SU-DHL-6 (cell line): ENCODE measurements at regions not wholly inside any gene's neighbourhood (a gene's known extent, or its start where the extent isn't known, plus 50 kb on each side); places are given as distances from the start of the nearest gene placed in this dataset.

Experiments used
- EZH2phosphoT487 ChIP-seq: fragments of 200-600 bp; sonication (generic), shearing (Covaris generic); conservative IDR thresholded peaks from 2 replicates; pipeline ENCODE4 v1.6.1; 2018; ENCODE audit warnings: mild to moderate bottlenecking, antibody characterized with exemption, low read length, moderate library complexity, mixed read lengths
- TF ChIP-seq, protein P1 (sequence below): fragments of 200-600 bp; sonication (generic); IDR thresholded peaks from one replicate; pipeline ENCODE4 v1.5.1; 2017; ENCODE audit warnings: antibody characterized with exemption, mild to moderate bottlenecking, low read length, moderate library complexity; ENCODE audit not compliant: insufficient read depth, poor library complexity, severe bottlenecking

DNA sequence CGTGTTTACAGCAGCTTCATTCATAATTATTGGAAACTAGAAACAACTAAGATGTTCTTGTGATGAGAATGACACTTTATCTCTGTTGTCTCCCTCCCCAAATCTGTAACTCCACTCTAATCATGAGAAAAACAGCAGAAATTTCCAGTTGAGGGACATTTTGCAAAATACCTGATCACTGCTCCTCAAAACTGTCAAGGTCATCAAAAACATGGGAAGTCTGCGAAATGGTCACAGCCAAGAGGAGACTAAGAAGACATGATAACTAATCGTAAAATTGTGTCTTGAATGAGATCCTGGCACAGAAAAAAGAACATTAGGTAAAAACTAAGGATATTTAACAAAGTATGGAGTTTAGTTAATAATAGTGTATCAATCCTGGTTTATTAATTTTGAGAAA, 204.2 kb downstream of the CYLD start:
- TF ChIP-seq, protein P1, sequence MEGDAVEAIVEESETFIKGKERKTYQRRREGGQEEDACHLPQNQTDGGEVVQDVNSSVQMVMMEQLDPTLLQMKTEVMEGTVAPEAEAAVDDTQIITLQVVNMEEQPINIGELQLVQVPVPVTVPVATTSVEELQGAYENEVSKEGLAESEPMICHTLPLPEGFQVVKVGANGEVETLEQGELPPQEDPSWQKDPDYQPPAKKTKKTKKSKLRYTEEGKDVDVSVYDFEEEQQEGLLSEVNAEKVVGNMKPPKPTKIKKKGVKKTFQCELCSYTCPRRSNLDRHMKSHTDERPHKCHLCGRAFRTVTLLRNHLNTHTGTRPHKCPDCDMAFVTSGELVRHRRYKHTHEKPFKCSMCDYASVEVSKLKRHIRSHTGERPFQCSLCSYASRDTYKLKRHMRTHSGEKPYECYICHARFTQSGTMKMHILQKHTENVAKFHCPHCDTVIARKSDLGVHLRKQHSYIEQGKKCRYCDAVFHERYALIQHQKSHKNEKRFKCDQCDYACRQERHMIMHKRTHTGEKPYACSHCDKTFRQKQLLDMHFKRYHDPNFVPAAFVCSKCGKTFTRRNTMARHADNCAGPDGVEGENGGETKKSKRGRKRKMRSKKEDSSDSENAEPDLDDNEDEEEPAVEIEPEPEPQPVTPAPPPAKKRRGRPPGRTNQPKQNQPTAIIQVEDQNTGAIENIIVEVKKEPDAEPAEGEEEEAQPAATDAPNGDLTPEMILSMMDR: no peak
- TF ChIP-seq EZH2phosphoT487: no peak
